ENCODE measurements at regions not wholly inside any gene's neighbourhood (a gene's known extent, or its start where the extent isn't known, plus 50 kb on each side); places are given as distances from the start of the nearest gene placed in this dataset.
"Not testable (repeated sequence)": the region's sequence is repeated elsewhere in the genome, so short reads cannot be mapped to it uniquely, and the experiment has no call there.

GRCh38 chr6:112665114-112665513, 318.0 kb downstream of the RFPL4B start:
- no peak for DNase-seq

- no peak for DNase-seq
These were observed 318.7 kb downstream of the RFPL4B start for GRCh38 chr6:112665815-112666214.

DNA sequence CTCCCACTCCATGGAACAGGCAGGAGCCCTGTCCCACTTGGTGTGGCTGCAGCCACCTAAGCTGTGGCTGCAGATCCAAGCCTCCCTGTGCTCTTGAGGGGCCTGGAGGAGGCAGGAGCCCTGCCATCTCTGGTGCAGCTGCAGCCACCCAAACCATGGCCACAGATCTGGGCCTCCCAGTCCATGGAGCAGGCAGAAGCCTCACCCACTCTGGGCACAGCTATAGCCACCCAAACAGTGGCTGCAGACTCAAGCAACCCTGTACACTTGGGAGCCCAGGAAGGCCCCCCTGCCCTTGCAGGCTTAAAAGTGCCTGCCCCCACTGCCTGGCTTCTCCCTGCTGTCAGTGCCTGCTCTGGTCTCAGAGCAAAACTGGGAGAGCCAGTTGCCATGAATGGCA, 320.3 kb downstream of the RFPL4B start:
- DNase-seq: no peak

GRCh38 chr6:112680091-112680490, 333.0 kb downstream of the RFPL4B start:
- DNase-seq: no peak

GRCh38 chr6:112682071-112682470, 334.9 kb downstream of the RFPL4B start:
- no peak for DNase-seq

- no peak for DNase-seq
These were observed 336.0 kb downstream of the RFPL4B start for GRCh38 chr6:112683106-112683505.

GRCh38 chr6:112683926-112684325, 336.8 kb downstream of the RFPL4B start:
- DNase-seq: no peak

DNA sequence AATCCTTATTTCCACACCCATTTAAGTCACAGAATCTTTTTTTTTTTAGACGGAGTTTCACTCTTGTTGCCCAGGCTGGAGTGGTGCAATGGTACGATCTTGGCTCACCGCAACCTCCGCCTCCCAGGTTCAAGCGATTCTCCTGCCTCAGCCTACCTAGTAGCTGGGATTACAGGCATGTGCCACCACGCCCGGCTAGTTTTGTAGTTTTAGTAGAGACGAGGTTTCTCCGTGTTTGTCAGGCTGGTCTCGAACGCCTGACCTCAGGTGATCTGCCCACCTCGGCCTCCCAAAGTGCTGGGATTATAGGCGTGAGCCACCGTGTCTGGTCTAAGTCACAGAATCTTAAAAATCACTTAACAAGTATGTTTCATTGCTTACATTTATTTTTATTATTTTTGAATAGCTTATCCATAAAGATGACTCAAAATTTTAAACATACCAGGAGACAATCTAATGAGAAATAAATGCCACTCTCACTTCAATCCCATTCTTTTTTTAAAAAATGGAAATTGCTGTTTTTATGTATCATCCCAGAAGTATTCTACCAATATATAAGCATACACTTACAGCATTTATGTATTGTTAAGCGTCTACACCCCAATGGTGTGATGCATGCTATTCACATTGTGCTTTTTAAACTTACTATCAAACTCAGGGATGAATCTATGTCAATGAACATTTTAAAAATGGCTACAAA, 338.5 kb downstream of the RFPL4B start:
- not testable (repeated sequence) for DNase-seq

DNA sequence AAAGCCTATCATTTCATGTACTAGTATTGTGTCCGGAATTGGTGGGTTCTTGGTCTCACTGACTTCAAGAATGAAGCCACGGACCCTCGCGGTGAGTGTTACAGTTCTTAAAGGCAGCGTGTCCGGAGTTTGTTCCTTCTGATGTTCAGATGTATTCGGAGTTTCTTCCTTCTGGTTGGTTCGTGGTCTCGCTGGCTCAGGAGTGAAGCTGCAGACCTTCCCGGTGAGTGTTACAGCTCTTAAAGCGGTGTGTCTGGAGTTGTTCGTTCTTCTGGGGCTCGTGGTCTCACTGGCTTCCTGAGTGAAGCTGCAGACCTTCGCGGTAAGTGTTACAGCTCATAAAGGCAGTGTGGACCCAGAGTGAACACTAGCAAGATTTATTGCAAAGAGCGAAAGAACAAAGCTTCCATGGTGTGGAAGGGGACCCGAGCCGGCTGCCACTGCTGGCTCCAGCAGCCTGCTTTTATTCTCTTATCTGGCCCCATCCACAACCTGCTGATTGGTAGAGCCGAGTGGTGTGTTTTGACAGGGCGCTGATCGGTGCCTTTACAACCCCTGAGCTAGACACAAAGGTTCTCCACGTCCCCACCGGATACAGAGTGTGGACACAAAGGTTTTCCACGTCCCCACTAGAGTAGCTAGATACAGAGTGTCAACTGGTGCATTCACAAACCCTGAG, 341.5 kb downstream of the RFPL4B start:
- not testable (repeated sequence) for DNase-seq

DNA sequence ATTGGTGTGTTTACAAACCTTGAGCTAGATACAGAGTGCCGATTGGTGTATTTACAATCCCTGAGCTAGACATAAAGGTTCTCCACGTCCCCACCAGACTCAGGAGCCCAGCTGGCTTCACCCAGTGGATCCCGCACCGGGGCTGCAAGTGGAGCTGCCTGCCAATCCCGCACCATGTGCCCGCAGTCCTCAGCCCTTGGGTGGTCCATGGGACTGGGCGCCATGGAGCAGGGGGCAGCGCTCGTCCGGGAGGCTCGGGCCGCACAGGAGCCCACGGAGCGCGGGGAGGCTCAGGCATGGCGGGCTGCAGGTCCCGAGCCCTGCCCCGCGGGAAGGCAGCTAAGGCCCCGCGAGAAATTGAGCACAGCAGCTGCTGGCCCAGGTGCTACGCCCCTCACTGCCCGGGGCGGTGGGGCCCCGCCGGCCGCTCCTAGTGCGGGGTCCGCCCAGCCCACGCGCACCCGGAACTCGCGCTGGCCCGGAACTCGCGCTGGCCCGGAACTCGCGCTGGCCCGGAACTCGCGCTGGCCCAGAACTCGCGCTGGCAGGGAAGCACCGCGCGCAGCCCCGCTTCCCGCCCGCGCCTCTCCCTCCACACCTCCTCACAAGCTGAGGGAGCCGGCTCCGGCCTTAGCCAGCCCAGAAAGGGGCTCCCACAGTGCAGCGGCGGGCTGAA, 342.2 kb downstream of the RFPL4B start:
- not testable (repeated sequence) for DNase-seq

DNA sequence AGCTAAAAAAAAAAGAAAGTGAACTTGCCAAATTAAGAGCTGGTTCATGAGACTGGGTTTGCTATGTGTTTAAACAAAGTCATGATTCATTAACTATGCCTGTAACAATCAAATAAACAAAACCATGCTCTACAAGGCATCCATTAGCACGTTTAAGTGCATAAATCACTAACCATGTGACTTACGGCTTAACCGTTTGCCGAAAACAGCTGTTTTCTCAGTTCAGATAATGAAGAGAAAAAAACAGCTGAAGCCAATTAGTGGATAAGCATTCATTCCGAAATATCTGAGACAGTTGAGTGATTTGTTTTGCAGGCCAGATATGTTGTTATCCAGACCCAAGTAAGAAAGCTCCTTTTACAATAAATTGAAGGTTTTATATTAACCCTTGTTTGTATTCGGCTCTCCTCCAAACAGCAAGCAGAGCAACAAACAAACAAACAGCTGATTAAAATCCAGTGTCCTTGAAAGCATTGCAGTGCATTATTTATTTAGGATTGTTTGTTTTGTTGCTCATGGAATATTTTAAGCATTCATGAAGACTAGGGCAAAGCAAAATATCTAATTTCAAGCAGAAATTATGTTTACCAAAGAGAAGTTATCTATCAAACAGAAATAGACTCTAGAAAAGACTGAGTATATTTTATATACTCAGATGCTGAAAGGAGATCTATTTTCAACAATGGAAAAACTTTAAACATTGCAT, 343.5 kb downstream of the RFPL4B start:
- DNase-seq: no peak

GRCh38 chr6:112691289-112691688, 344.2 kb downstream of the RFPL4B start:
- no peak for DNase-seq

- DNase-seq: no peak
These were observed 347.9 kb downstream of the RFPL4B start for GRCh38 chr6:112695001-112695400.

GRCh38 chr6:112697265-112697664, 350.1 kb downstream of the RFPL4B start:
- DNase-seq: no peak

- no peak for DNase-seq
These were observed 354.1 kb downstream of the RFPL4B start for GRCh38 chr6:112701201-112701600.

GRCh38 chr6:112710710-112711109, 363.6 kb downstream of the RFPL4B start:
- no peak for DNase-seq

GRCh38 chr6:112713402-112713801, 366.3 kb downstream of the RFPL4B start:
- DNase-seq: no peak

DNA sequence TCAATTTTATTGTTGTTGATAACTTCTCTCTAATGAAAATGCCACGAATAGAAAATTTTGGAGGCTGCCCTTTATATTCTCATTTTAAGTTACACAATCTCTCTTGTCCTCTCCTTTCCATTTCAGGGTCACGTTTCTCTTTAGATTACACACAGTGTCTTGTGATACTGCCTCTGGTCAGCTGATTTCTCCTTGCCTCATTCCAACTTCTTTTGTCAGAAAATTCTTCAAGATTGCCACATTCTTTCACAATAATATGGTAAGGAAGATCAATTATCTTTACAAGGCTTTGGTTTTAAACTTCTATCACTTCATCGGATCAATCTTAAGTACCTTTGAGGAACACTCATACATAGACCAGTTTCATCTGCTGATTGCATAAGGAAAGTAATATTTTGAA, 370.3 kb downstream of the RFPL4B start:
- no peak for DNase-seq

DNA sequence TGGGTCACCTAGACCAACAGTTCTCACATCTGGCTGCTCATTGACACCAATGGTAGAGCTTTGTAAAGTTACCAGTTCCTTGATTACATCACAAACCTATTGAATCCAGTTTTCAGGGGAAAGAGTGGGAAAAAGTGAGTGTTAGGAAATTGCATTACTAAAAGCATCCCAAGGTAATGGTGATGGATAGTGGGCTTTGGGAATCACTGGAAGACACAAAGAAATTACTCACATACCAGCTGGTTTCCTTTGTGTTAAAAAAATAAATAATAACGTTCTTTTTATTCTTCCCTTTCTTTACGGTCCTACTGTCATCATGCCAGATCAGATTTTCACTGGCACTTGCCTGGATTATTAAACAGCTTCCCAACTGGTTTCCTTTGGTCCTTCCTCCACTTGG, 370.7 kb downstream of the RFPL4B start:
- no peak for DNase-seq

DNA sequence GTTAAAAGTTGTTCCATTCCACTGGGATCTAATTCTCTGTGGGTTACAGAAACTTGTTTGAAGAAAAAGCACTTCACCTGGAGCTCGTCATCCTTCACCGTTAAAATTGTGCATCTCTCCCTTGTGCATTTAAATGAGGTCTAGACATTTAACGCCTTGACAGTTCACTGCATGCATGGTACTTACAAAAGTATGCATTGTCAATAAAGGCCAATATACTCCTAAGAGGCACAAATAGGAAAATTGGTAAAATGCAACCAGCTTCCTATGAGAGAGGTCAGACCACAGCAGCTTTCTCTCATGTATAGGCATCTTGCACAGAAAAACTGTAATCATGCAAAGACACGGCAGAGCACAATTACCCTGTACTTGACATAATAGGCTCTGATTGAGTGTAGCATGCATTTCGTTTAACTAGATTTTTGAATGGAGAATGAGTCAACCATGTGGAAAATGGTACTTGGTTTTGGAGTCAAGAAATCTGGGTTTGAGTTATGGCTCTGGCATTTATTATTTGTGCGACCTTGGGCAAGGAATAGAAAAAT, 378.5 kb downstream of the RFPL4B start:
- DNase-seq: no peak

- no peak for DNase-seq
These were observed 388.0 kb downstream of the RFPL4B start for GRCh38 chr6:112735129-112735528.

- DNase-seq: no peak
These were observed 392.6 kb downstream of the RFPL4B start for GRCh38 chr6:112739766-112740165.

DNA sequence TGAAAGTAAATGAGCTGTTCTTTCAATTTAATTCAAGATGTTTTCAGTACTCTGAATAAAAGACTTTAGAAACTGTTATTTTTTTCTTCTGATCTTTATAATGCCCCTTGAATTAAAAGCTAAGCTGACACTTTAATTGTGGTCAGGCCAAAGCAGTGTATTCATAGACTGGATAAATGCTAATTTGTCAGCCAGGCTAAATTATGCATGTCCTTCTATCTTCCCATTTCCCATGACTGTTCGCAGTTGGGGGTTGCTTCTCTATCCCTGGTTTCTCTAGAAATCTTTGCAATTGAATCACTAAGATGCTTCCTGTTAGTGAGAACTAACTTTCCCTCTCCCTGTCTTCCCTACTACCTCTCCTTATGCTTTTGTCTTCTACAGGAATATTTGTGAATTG, 396.2 kb downstream of the RFPL4B start:
- DNase-seq: no peak

All from NCI-H187 treated with DMSO at 0.1 percent for 48 hours (cell line).